ENCODE measurements at regions not wholly inside any gene's neighbourhood (a gene's known extent, or its start where the extent isn't known, plus 50 kb on each side); places are given as distances from the start of the nearest gene placed in this dataset.

DNA sequence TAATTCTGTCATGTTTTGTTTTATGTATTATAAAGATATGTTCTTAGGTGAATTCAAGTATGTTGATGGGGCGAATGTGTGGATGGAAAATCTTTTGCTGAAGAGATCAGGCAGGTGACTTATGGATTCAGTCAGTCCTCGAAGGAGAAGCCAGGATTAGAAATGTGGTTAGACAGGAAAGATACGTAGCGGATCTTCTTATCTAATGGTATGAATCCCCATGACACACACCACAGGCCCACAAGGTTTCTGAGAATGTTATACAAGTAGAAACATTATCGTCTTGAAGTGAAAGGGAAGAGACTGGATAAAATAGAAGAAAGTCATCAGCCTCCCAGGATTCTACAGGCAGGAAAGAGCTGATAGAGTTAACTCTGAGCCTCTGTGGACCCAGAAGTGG is 69.0 kb upstream of the RFXAP start:
- Histone ChIP-seq H2AFZ (replicated peaks) (peak overlapping the region; percentile 46), H3K9me3 (ENCODE audit: low read depth) (no peaks in the 10 kb centered on the region), H3K9ac (no peak overlapping the region), H3K36me3 (no peaks in the 10 kb centered on the region), H3K4me1 (no peaks in the 10 kb centered on the region), H3K79me2 (ENCODE audit: low read depth) (no peaks in the 10 kb centered on the region), H3F3A (ENCODE audit: low read depth) (no peaks in the 10 kb centered on the region), H3K27me3 (no peaks in the 10 kb centered on the region), H3K4me2 (no peak overlapping the region), H3K4me3 (no peak overlapping the region), H3K27ac (no peak overlapping the region), H4K20me1 (ENCODE audit: low read depth) (no peaks in the 10 kb centered on the region)
- no peak overlapping the region for H3K4me3 Mint-ChIP-seq
- H3K4me1 Mint-ChIP-seq = no peaks in the 10 kb centered on the region
- TF ChIP-seq EZH2 (IDR thresholded peaks at IDR 0.05) (no peak), EZH2phosphoT487 (IDR thresholded peaks at IDR 0.05) (no peak)
- TF ChIP-seq, protein P1, sequence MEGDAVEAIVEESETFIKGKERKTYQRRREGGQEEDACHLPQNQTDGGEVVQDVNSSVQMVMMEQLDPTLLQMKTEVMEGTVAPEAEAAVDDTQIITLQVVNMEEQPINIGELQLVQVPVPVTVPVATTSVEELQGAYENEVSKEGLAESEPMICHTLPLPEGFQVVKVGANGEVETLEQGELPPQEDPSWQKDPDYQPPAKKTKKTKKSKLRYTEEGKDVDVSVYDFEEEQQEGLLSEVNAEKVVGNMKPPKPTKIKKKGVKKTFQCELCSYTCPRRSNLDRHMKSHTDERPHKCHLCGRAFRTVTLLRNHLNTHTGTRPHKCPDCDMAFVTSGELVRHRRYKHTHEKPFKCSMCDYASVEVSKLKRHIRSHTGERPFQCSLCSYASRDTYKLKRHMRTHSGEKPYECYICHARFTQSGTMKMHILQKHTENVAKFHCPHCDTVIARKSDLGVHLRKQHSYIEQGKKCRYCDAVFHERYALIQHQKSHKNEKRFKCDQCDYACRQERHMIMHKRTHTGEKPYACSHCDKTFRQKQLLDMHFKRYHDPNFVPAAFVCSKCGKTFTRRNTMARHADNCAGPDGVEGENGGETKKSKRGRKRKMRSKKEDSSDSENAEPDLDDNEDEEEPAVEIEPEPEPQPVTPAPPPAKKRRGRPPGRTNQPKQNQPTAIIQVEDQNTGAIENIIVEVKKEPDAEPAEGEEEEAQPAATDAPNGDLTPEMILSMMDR (IDR thresholded peaks at IDR 0.05) = no peak
- DNase-seq (ENCODE audit: low spot score) = no peak
- no peaks in the 10 kb centered on the region for H3K27me3 Mint-ChIP-seq (ENCODE audit: insufficient read depth, low read depth)
- no peaks in the 10 kb centered on the region for H3K36me3 Mint-ChIP-seq
- peaks cover 5% of the 10 kb centered on the region for H3K9me3 Mint-ChIP-seq
- no peak overlapping the region for H3K27ac Mint-ChIP-seq

DNA sequence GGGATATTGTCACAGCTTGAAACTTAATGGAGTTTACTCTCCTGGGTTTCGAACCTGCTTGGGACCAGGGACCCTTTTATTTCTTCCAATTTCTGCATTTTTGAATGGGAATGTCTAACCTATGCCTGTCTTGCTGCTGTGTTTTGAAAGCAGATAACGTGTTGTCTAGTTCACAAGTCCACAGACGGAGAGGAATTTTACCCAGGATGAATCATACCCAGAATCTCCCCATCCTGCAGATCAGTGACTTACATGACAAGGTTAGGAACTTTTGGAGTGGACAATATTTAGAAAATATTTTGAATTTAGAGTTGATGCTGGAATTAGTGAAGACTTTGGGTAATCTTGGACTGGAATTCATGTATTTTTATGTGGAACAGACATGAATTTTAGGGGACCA is 68.6 kb upstream of the RFXAP start:
- Histone ChIP-seq H3K9me3 (ENCODE audit: low read depth) (no peaks in the 10 kb centered on the region), H4K20me1 (ENCODE audit: low read depth) (no peaks in the 10 kb centered on the region), H2AFZ (replicated peaks) (peak overlapping the region; percentile 46), H3K4me2 (no peak overlapping the region), H3F3A (ENCODE audit: low read depth) (no peaks in the 10 kb centered on the region), H3K4me1 (no peaks in the 10 kb centered on the region), H3K79me2 (ENCODE audit: low read depth) (no peaks in the 10 kb centered on the region), H3K27me3 (no peaks in the 10 kb centered on the region), H3K4me3 (no peak overlapping the region), H3K27ac (no peak overlapping the region), H3K9ac (no peak overlapping the region), H3K36me3 (no peaks in the 10 kb centered on the region)
- DNase-seq (ENCODE audit: low spot score) = no peak
- no peaks in the 10 kb centered on the region for H3K4me1 Mint-ChIP-seq
- H3K9me3 Mint-ChIP-seq = peaks cover 5% of the 10 kb centered on the region
- H3K4me3 Mint-ChIP-seq = no peak overlapping the region
- no peaks in the 10 kb centered on the region for H3K27me3 Mint-ChIP-seq (ENCODE audit: insufficient read depth, low read depth)
- no peaks in the 10 kb centered on the region for H3K36me3 Mint-ChIP-seq
- no peak overlapping the region for H3K27ac Mint-ChIP-seq
- TF ChIP-seq EZH2 (IDR thresholded peaks at IDR 0.05) = no peak
- TF ChIP-seq, protein P1 (IDR thresholded peaks at IDR 0.05) = no peak
- no peak for TF ChIP-seq EZH2phosphoT487 (IDR thresholded peaks at IDR 0.05)

DNA sequence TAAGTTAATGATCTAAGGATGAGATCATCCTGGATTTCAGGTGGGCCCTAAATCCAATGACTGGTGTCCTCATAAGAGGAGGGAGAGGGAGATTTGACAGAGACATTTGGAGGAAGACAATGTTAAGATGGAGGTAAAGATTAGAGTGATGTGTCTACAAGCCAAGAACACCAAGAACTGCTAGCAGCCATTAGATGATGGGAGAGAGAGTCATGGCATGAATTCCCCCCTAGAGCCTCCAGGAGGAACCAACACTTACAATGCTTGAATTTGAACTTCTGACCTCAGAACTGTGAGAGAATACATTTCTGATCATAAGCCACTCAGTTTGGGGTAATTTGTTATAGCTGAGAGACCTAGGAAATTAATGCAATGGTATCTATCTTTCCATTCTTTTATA is 68.1 kb upstream of the RFXAP start:
- H3K9ac ChIP-seq = no peak overlapping the region
- no peaks in the 10 kb centered on the region for H3K4me1 ChIP-seq
- no peak overlapping the region for H3K27ac ChIP-seq
- H3K4me3 Mint-ChIP-seq = no peak overlapping the region
- H3K4me2 ChIP-seq = no peak overlapping the region
- H3K79me2 ChIP-seq (ENCODE audit: low read depth) = no peaks in the 10 kb centered on the region
- no peak overlapping the region for H3K27ac Mint-ChIP-seq
- no peaks in the 10 kb centered on the region for H3K27me3 ChIP-seq
- no peak overlapping the region for H3K4me3 ChIP-seq
- peaks cover 5% of the 10 kb centered on the region for H3K9me3 Mint-ChIP-seq
- no peaks in the 10 kb centered on the region for H4K20me1 ChIP-seq (ENCODE audit: low read depth)
- no peaks in the 10 kb centered on the region for H3F3A ChIP-seq (ENCODE audit: low read depth)
- TF ChIP-seq EZH2 (IDR thresholded peaks at IDR 0.05) (no peak), EZH2phosphoT487 (IDR thresholded peaks at IDR 0.05) (no peak)
- TF ChIP-seq, protein P1 (IDR thresholded peaks at IDR 0.05) = no peak
- no peaks in the 10 kb centered on the region for H3K36me3 ChIP-seq
- no peaks in the 10 kb centered on the region for H3K27me3 Mint-ChIP-seq (ENCODE audit: insufficient read depth, low read depth)
- H2AFZ ChIP-seq (replicated peaks) = no peak overlapping the region
- no peak for DNase-seq (ENCODE audit: low spot score)
- H3K9me3 ChIP-seq (ENCODE audit: low read depth) = no peaks in the 10 kb centered on the region
- no peaks in the 10 kb centered on the region for H3K36me3 Mint-ChIP-seq
- no peaks in the 10 kb centered on the region for H3K4me1 Mint-ChIP-seq

DNA sequence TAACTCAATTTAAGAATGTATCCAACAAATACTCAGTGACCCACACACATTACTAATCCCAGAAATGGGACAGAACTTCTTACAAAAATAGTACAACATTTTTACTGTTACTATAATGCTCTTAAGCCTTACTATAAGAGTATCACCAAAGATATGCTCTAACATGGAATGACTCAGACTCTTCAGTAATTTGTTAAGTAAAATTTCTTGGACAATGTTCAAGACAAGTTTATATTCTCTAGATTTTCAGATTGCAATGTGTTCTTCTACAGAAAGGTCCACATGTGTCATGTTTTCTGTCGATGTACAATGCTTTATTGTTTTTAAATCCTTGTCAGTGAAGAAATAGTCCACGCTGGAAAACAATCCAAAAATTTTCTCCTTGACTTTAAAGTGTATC is 66.3 kb upstream of the RFXAP start:
- Mint-ChIP-seq H3K36me3 (no peaks in the 10 kb centered on the region), H3K27me3 (ENCODE audit: insufficient read depth, low read depth) (no peaks in the 10 kb centered on the region), H3K4me3 (no peak overlapping the region), H3K27ac (no peak overlapping the region), H3K9me3 (peaks cover 5% of the 10 kb centered on the region), H3K4me1 (no peaks in the 10 kb centered on the region)
- H2AFZ ChIP-seq (replicated peaks) = no peak overlapping the region
- H3K4me2 ChIP-seq = no peak overlapping the region
- no peaks in the 10 kb centered on the region for H3F3A ChIP-seq (ENCODE audit: low read depth)
- no peaks in the 10 kb centered on the region for H3K9me3 ChIP-seq (ENCODE audit: low read depth)
- no peaks in the 10 kb centered on the region for H3K27me3 ChIP-seq
- no peaks in the 10 kb centered on the region for H3K79me2 ChIP-seq (ENCODE audit: low read depth)
- no peak overlapping the region for H3K4me3 ChIP-seq
- DNase-seq (ENCODE audit: low spot score) = no peak
- no peak overlapping the region for H3K27ac ChIP-seq
- no peaks in the 10 kb centered on the region for H4K20me1 ChIP-seq (ENCODE audit: low read depth)
- no peaks in the 10 kb centered on the region for H3K4me1 ChIP-seq
- no peak overlapping the region for H3K9ac ChIP-seq
- H3K36me3 ChIP-seq = no peaks in the 10 kb centered on the region
- no peak for TF ChIP-seq EZH2 (IDR thresholded peaks at IDR 0.05)
- TF ChIP-seq, protein P1 (IDR thresholded peaks at IDR 0.05) = no peak
- no peak for TF ChIP-seq EZH2phosphoT487 (IDR thresholded peaks at IDR 0.05)
